Astrocyte (in vitro differentiated cells and primary cell): ENCODE measurements at regions not wholly inside any gene's neighbourhood (a gene's known extent, or its start where the extent isn't known, plus 50 kb on each side); places are given as distances from the start of the nearest gene placed in this dataset.

Experiments used
- DNase-seq: peaks from one replicate; pipeline ENCODE4 v3.0.0-alpha.2; 2010; ENCODE audit warnings: low read depth
- FAIRE-seq: peaks from 2 replicates; lab custom pipeline; 2011; peaks lifted over from hg19 to GRCh38; lab: Jason Lieb, UNC
- H2AFZ ChIP-seq: 2 replicates; pipeline ENCODE4 v1.6.0; 2012; ENCODE audit warnings: low read depth, low read length, inconsistent platforms
- H3K27ac ChIP-seq: 2 replicates; pipeline ENCODE4 v1.5.1; 2011; ENCODE audit warnings: low read depth, low read length, inconsistent platforms
- H3K27me3 ChIP-seq: 2 replicates; pipeline ENCODE4 v1.6.0; 2011; ENCODE audit warnings: low read length, inconsistent platforms; ENCODE audit not compliant: insufficient read depth
- H3K36me3 ChIP-seq: 2 replicates; pipeline ENCODE4 v1.5.1; 2011; ENCODE audit warnings: low read length, inconsistent platforms; ENCODE audit not compliant: insufficient read depth
- H3K4me1 ChIP-seq: 2 replicates; pipeline ENCODE4 v1.5.1; 2011; ENCODE audit warnings: low read length, inconsistent platforms; ENCODE audit not compliant: insufficient read depth
- H3K4me2 ChIP-seq: 2 replicates; pipeline ENCODE4 v1.6.0; 2012; ENCODE audit warnings: low read length, inconsistent platforms
- H3K4me3 ChIP-seq: 2 replicates; pipeline ENCODE4 v1.5.1; 2011; ENCODE audit warnings: low read depth, mild to moderate bottlenecking, low read length, inconsistent platforms; ENCODE audit not compliant: insufficient read depth
- H3K79me2 ChIP-seq: 2 replicates; pipeline ENCODE4 v1.6.0; 2012; ENCODE audit warnings: mild to moderate bottlenecking, low read length, inconsistent platforms; ENCODE audit not compliant: insufficient read depth
- H3K9ac ChIP-seq: 2 replicates; pipeline ENCODE4 v1.6.0; 2012; ENCODE audit warnings: mild to moderate bottlenecking, low read length, inconsistent platforms
- H3K9me3 ChIP-seq: 2 replicates; pipeline ENCODE4 v1.5.1; 2012; ENCODE audit warnings: low read depth, mild to moderate bottlenecking, low read length, inconsistent platforms; ENCODE audit not compliant: insufficient read depth
- H4K20me1 ChIP-seq: 2 replicates; pipeline ENCODE4 v1.6.0; 2012; ENCODE audit warnings: low read length, inconsistent platforms; ENCODE audit not compliant: insufficient read depth
- H3K27ac Mint-ChIP-seq: one replicate; pipeline ENCODE4 v1.8.0; 2021; ENCODE audit warnings: mild to moderate bottlenecking, mixed read lengths; ENCODE audit not compliant: unreplicated experiment
- H3K27me3 Mint-ChIP-seq: one replicate; pipeline ENCODE4 v1.8.0; 2021; ENCODE audit warnings: low read depth, mixed read lengths; ENCODE audit not compliant: unreplicated experiment
- H3K36me3 Mint-ChIP-seq: one replicate; pipeline ENCODE4 v1.8.0; 2021; ENCODE audit warnings: low read depth, mixed read lengths; ENCODE audit not compliant: unreplicated experiment
- H3K4me1 Mint-ChIP-seq: one replicate; pipeline ENCODE4 v1.8.0; 2021; ENCODE audit warnings: low read depth, mixed read lengths; ENCODE audit not compliant: unreplicated experiment
- H3K4me3 Mint-ChIP-seq: one replicate; pipeline ENCODE4 v1.8.0; 2021; ENCODE audit warnings: mild to moderate bottlenecking, moderate library complexity, mixed read lengths; ENCODE audit not compliant: unreplicated experiment
- H3K9me3 Mint-ChIP-seq: one replicate; pipeline ENCODE4 v1.8.0; 2021; ENCODE audit warnings: mild to moderate bottlenecking, mixed read lengths; ENCODE audit not compliant: unreplicated experiment
- CTCF ChIP-seq: IDR thresholded peaks from 2 replicates; pipeline ENCODE4 v1.5.1; 2011; ENCODE audit warnings: low read depth, mild to moderate bottlenecking, inconsistent platforms, low read length, moderate library complexity; ENCODE audit not compliant: insufficient read depth
- EZH2 ChIP-seq: IDR thresholded peaks from 2 replicates; pipeline ENCODE4 v1.6.1; 2012; ENCODE audit warnings: mild to moderate bottlenecking, low read length, inconsistent platforms; ENCODE audit not compliant: insufficient read depth

GRCh38 chr7:35982600-35982999 lies 170.5 kb upstream of the EEPD1 start:
- no peak overlapping the region for H3K27ac Mint-ChIP-seq

DNA sequence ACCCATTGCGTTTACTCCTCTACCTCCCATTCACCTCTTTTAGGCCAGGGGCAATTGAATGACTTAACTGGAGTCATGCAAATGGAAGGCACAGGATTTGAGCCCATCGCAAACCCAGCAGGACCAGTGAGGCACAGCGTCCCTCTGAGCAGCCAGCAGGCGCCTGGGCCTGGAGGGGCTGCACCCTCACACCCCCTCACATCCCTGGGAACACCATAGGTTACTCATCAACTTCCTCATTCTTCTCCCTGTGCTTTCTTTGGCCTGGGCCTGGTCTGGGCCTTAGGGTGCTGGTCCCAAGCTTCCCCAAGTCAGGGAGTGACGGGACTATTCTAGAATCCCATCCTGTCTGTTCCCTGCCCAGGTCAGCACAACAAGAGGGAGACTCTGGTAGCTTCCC lies 169.4 kb upstream of the EEPD1 start:
- Mint-ChIP-seq H3K4me3 (no peak overlapping the region), H3K4me1 (peaks cover 6% of the 10 kb centered on the region), H3K27me3 (peaks cover 2% of the 10 kb centered on the region), H3K27ac (no peak overlapping the region), H3K36me3 (peaks cover 3% of the 10 kb centered on the region), H3K9me3 (no peaks in the 10 kb centered on the region)
- no peak overlapping the region for H2AFZ ChIP-seq
- no peak overlapping the region for H3K4me2 ChIP-seq
- no peaks in the 10 kb centered on the region for H3K79me2 ChIP-seq
- no peak for DNase-seq
- peaks cover 3% of the 10 kb centered on the region for H3K27me3 ChIP-seq
- H3K4me1 ChIP-seq = no peaks in the 10 kb centered on the region
- H3K36me3 ChIP-seq = no peaks in the 10 kb centered on the region
- H3K4me3 ChIP-seq = no peak overlapping the region
- no peak overlapping the region for H3K9ac ChIP-seq
- H4K20me1 ChIP-seq = no peaks in the 10 kb centered on the region
- no peak for FAIRE-seq
- no peak for TF ChIP-seq CTCF
- no peak for TF ChIP-seq EZH2
- H3K27ac ChIP-seq = no peak overlapping the region
- no peaks in the 10 kb centered on the region for H3K9me3 ChIP-seq

More at GRCh38 chr7:35982600-35982999, 170.5 kb upstream of the EEPD1 start:
- Histone ChIP-seq H3K4me1 (no peaks in the 10 kb centered on the region), H3K27me3 (peaks cover 8% of the 10 kb centered on the region), H2AFZ (no peak overlapping the region), H3K9me3 (no peaks in the 10 kb centered on the region), H3K4me3 (no peak overlapping the region), H3K9ac (no peak overlapping the region), H3K79me2 (no peaks in the 10 kb centered on the region), H3K4me2 (no peak overlapping the region), H3K27ac (no peak overlapping the region), H4K20me1 (no peaks in the 10 kb centered on the region), H3K36me3 (no peaks in the 10 kb centered on the region)
- TF ChIP-seq EZH2 = no peak
- no peak for TF ChIP-seq CTCF
- no peaks in the 10 kb centered on the region for H3K9me3 Mint-ChIP-seq
- FAIRE-seq = no peak
- H3K27me3 Mint-ChIP-seq = peaks cover 2% of the 10 kb centered on the region
- H3K36me3 Mint-ChIP-seq = no peaks in the 10 kb centered on the region
- H3K4me1 Mint-ChIP-seq = peaks cover 6% of the 10 kb centered on the region
- H3K4me3 Mint-ChIP-seq = no peak overlapping the region
- DNase-seq = no peak

DNA sequence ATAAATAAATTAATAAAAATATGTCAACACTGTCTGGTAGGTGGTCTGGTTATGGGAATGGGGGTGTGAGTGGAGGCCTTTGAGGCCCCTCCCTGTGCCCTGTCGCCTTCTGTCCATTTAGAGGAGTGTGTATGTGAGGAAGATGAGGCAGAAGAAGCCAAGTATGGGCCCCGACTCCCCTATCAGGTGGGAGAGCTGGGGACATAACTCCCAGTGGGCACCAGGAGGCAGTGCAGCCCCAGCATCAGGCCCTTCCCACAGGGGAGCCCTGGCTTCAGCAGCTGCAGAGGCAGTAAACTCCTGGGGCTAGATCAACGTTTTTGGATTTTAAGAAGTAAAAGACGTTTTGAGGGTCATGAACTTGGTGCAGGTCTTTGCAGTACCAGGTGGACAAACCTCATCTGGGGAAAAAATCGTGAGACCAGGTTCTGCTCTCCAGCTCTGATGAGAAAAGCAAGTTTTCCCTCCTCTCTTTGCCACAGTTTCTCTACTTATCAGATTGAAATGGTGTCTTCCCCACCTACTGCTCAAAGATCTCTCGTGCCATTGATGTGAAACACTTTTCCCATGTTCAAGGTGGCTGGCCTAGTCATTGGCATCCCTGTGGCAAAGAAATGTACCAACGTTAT lies 167.8 kb upstream of the EEPD1 start:
- H3K36me3 ChIP-seq = no peaks in the 10 kb centered on the region
- no peak overlapping the region for H3K4me3 ChIP-seq
- no peak overlapping the region for H3K27ac ChIP-seq
- no peak overlapping the region for H3K9ac ChIP-seq
- FAIRE-seq (peak; percentile 69), DNase-seq (peak; percentile 30)
- H3K4me1 ChIP-seq = no peaks in the 10 kb centered on the region
- no peaks in the 10 kb centered on the region for H3K9me3 ChIP-seq
- no peaks in the 10 kb centered on the region for H3K27me3 ChIP-seq
- no peaks in the 10 kb centered on the region for H3K79me2 ChIP-seq
- Mint-ChIP-seq H3K27me3 (no peaks in the 10 kb centered on the region), H3K36me3 (peaks cover 3% of the 10 kb centered on the region), H3K27ac (no peak overlapping the region), H3K9me3 (no peaks in the 10 kb centered on the region), H3K4me1 (peaks cover 6% of the 10 kb centered on the region), H3K4me3 (no peak overlapping the region)
- no peak overlapping the region for H3K4me2 ChIP-seq
- no peak overlapping the region for H2AFZ ChIP-seq
- TF ChIP-seq EZH2 = no peak
- TF ChIP-seq CTCF = peak; percentile 91
- no peaks in the 10 kb centered on the region for H4K20me1 ChIP-seq
